Amniotic epithelial cell (primary cell): ENCODE measurements at regions not wholly inside any gene's neighbourhood (a gene's known extent, or its start where the extent isn't known, plus 50 kb on each side); places are given as distances from the start of the nearest gene placed in this dataset.

Experiments
- DNase-seq: peaks from one replicate; pipeline ENCODE4 v3.0.0-alpha.2; 2010; ENCODE audit warnings: low read depth

GRCh38 chr3:18079739-18080138, 337.3 kb upstream of the TBC1D5 start:
- DNase-seq: no peak

GRCh38 chr3:18079062-18079461, 336.6 kb upstream of the TBC1D5 start:
- DNase-seq: no peak

- DNase-seq: no peak
Measured at GRCh38 chr3:18077128-18077840, 334.9 kb upstream of the TBC1D5 start.

- no peak for DNase-seq
Measured at GRCh38 chr3:18076301-18076700, 333.9 kb upstream of the TBC1D5 start.

GRCh38 chr3:18075799-18076198, 333.4 kb upstream of the TBC1D5 start:
- DNase-seq: no peak

GRCh38 chr3:18071833-18072232, 329.4 kb upstream of the TBC1D5 start:
- DNase-seq: no peak

- no peak for DNase-seq
Measured at GRCh38 chr3:18070944-18071343, 328.5 kb upstream of the TBC1D5 start.

- DNase-seq: no peak
Measured at GRCh38 chr3:18070231-18070630, 327.8 kb upstream of the TBC1D5 start.

- no peak for DNase-seq
Measured at GRCh38 chr3:18069568-18069967, 327.1 kb upstream of the TBC1D5 start.

GRCh38 chr3:18066899-18067582, 324.6 kb upstream of the TBC1D5 start:
- DNase-seq: no peak

GRCh38 chr3:18064586-18064985, 322.2 kb upstream of the TBC1D5 start:
- no peak for DNase-seq

GRCh38 chr3:18062657-18063025, 320.2 kb upstream of the TBC1D5 start:
- DNase-seq: no peak

- no peak for DNase-seq
Measured at GRCh38 chr3:18061737-18062656, 319.6 kb upstream of the TBC1D5 start.

GRCh38 chr3:18058666-18059065, 316.2 kb upstream of the TBC1D5 start:
- DNase-seq: no peak

GRCh38 chr3:18057471-18058091, 315.1 kb upstream of the TBC1D5 start:
- DNase-seq: no peak

- DNase-seq: no peak
Measured at GRCh38 chr3:18054625-18055024, 312.2 kb upstream of the TBC1D5 start.

- DNase-seq: no peak
Measured at GRCh38 chr3:18051306-18051705, 308.9 kb upstream of the TBC1D5 start.

GRCh38 chr3:18049096-18049495, 306.7 kb upstream of the TBC1D5 start:
- no peak for DNase-seq

- DNase-seq: no peak
Measured at GRCh38 chr3:18047052-18047451, 304.6 kb upstream of the TBC1D5 start.

- DNase-seq: no peak
Measured at GRCh38 chr3:18046131-18046915, 303.9 kb upstream of the TBC1D5 start.
